Upper lobe of left lung (tissue), 4 donors: ENCODE measurements at regions not wholly inside any gene's neighbourhood (a gene's known extent, or its start where the extent isn't known, plus 50 kb on each side); places are given as distances from the start of the nearest gene placed in this dataset.

Experiments used
- EP300 ChIP-seq, 4 donors: sonication (generic); formaldehyde crosslinking; IDR thresholded peaks; one replicate each; pipeline ENCODE4 v1.5.1; 2017; ENCODE audit warnings: antibody characterized with exemption in 4 of 4, control low read depth in 2 of 4
- POLR2A ChIP-seq, 4 donors: fragments of 450-650 bp; IDR thresholded peaks; one replicate each; pipeline ENCODE4 v1.5.1; 2016 to 2017; ENCODE audit warnings: antibody characterized with exemption in 4 of 4, mild to moderate bottlenecking in 2 of 4
- POLR2AphosphoS5 ChIP-seq, 2 donors: sonication (generic); formaldehyde crosslinking; IDR thresholded peaks; one replicate each; pipeline ENCODE4 v1.5.1; 2017; ENCODE audit warnings: antibody characterized with exemption in 2 of 2
- TF ChIP-seq, protein P1 (sequence below), 6 experiments: fragments of 450-650 bp in 4 of 6; fragments of 200-600 bp in 2 of 6; sonication (generic) in 2 of 6; IDR thresholded peaks; one replicate each; pipeline ENCODE4 v1.5.1; 2016 to 2019; ENCODE audit warnings: antibody characterized with exemption in 6 of 6

DNA sequence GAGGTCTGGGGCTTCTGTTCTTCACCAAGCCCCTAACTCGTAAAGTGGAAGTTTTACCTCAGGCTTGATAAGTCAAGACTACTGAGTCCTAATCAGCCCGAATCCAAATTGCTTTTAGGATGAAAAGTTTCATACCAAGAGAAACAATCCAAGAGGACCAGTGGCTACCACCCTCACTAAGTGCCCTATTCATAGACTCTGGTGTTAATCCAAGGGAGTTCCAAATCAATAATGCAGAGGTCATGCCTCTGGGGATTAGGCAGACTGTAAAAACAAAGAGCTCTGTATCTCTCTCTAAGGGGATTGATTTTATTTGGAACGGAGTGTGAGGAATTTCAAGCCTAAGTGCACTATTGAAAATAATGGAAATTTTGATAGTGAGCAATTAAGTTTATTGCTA, 76.3 kb upstream of the LMNTD1 start:
- TF ChIP-seq, protein P1, sequence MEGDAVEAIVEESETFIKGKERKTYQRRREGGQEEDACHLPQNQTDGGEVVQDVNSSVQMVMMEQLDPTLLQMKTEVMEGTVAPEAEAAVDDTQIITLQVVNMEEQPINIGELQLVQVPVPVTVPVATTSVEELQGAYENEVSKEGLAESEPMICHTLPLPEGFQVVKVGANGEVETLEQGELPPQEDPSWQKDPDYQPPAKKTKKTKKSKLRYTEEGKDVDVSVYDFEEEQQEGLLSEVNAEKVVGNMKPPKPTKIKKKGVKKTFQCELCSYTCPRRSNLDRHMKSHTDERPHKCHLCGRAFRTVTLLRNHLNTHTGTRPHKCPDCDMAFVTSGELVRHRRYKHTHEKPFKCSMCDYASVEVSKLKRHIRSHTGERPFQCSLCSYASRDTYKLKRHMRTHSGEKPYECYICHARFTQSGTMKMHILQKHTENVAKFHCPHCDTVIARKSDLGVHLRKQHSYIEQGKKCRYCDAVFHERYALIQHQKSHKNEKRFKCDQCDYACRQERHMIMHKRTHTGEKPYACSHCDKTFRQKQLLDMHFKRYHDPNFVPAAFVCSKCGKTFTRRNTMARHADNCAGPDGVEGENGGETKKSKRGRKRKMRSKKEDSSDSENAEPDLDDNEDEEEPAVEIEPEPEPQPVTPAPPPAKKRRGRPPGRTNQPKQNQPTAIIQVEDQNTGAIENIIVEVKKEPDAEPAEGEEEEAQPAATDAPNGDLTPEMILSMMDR (IDR thresholded peaks at IDR 0.05): no peak
- TF ChIP-seq POLR2AphosphoS5 (IDR thresholded peaks at IDR 0.05): no peak
- TF ChIP-seq POLR2A (IDR thresholded peaks at IDR 0.05): no peak
- no peak for TF ChIP-seq EP300 (IDR thresholded peaks at IDR 0.05)
